ENCODE measurements at regions not wholly inside any gene's neighbourhood (a gene's known extent, or its start where the extent isn't known, plus 50 kb on each side); places are given as distances from the start of the nearest gene placed in this dataset.
"Not testable (repeated sequence)": the region's sequence is repeated elsewhere in the genome, so short reads cannot be mapped to it uniquely, and the experiment has no call there.

GRCh38 chr2:129016972-129017371 is 698.3 kb upstream of the HS6ST1 start:
- H3K4me3 ChIP-seq (ENCODE audit: low read depth, poor library complexity, severe bottlenecking), result no peak overlapping the region
- DNase-seq (ENCODE audit: low spot score in 2 of 2), result no peak
- WGBS, 2 donors, result 76 to 79% methylated on average over 4 of the region's 4 CpGs
- no peak for TF ChIP-seq CTCF (IDR thresholded peaks at IDR 0.05)
- intact Hi-C loops (cut with DNase I; ENCODE audit: low total_unique reads), result no loop called here

GRCh38 chr2:129024796-129025195 is 706.1 kb upstream of the HS6ST1 start:
- H3K4me3 ChIP-seq (ENCODE audit: low read depth, poor library complexity, severe bottlenecking), result no peak overlapping the region
- DNase-seq (ENCODE audit: low spot score in 2 of 2), result no peak
- TF ChIP-seq CTCF (IDR thresholded peaks at IDR 0.05), result no peak
- TF ChIP-seq POLR2A (IDR thresholded peaks at IDR 0.05), result no peak
- intact Hi-C loops (cut with DNase I; ENCODE audit: low total_unique reads), result no loop called here
- WGBS, 2 donors, result 42 to 48% methylated on average over 2 of the region's 2 CpGs

GRCh38 chr2:129035992-129036391 is 717.3 kb upstream of the HS6ST1 start:
- TF ChIP-seq CTCF (IDR thresholded peaks at IDR 0.05), result no peak
- 51 to 58% methylated on average over 3 of the region's 3 CpGs for WGBS, 2 donors
- DNase-seq (ENCODE audit: low spot score in 2 of 2), result no peak
- intact Hi-C loops (cut with DNase I; ENCODE audit: low total_unique reads), result no loop called here
- no peak overlapping the region for H3K4me3 ChIP-seq (ENCODE audit: low read depth, poor library complexity, severe bottlenecking)

GRCh38 chr2:129043677-129044076 is 725.0 kb upstream of the HS6ST1 start:
- H3K4me3 ChIP-seq (ENCODE audit: low read depth, poor library complexity, severe bottlenecking); intact Hi-C loops (cut with DNase I; ENCODE audit: low total_unique reads); DNase-seq (ENCODE audit: low spot score in 2 of 2): not testable (repeated sequence)
- 85 to 88% methylated on average over 10 of the region's 10 CpGs for WGBS, 2 donors

GRCh38 chr2:129046475-129046874 is 727.8 kb upstream of the HS6ST1 start:
- DNase-seq (ENCODE audit: low spot score in 2 of 2); H3K4me3 ChIP-seq (ENCODE audit: low read depth, poor library complexity, severe bottlenecking); intact Hi-C loops (cut with DNase I; ENCODE audit: low total_unique reads): not testable (repeated sequence)
- WGBS, 2 donors, result 72 to 73% methylated on average over 1 of the region's 1 CpG

- TF ChIP-seq CTCF (IDR thresholded peaks at IDR 0.05) (no peak), POLR2A (IDR thresholded peaks at IDR 0.05) (no peak)
- no peak for DNase-seq (ENCODE audit: low spot score in 2 of 2)
- intact Hi-C loops (cut with DNase I; ENCODE audit: low total_unique reads), result no loop called here
- H3K4me3 ChIP-seq (ENCODE audit: low read depth, poor library complexity, severe bottlenecking), result no peak overlapping the region
- WGBS, 2 donors, result 68 to 84% methylated on average over 2 to 3 of the region's 3 CpGs
Measured at GRCh38 chr2:129050101-129050500, 731.4 kb upstream of the HS6ST1 start.

GRCh38 chr2:129055242-129055641 is 736.6 kb upstream of the HS6ST1 start:
- intact Hi-C loops (cut with DNase I; ENCODE audit: low total_unique reads), result no loop called here
- 82 to 90% methylated on average over 8 of the region's 8 CpGs for WGBS, 2 donors
- DNase-seq (ENCODE audit: low spot score in 2 of 2), result no peak
- no peak overlapping the region for H3K4me3 ChIP-seq (ENCODE audit: low read depth, poor library complexity, severe bottlenecking)
- no peak for TF ChIP-seq POLR2A (IDR thresholded peaks at IDR 0.05)
- TF ChIP-seq CTCF (IDR thresholded peaks at IDR 0.05), result no peak

Data from lower leg skin (tissue), 4 donors.